GM12878 (cell line): ENCODE measurements at regions not wholly inside any gene's neighbourhood (a gene's known extent, or its start where the extent isn't known, plus 50 kb on each side); places are given as distances from the start of the nearest gene placed in this dataset.

Experiments used
- ATAC-seq: fragments of 200-7000 bp; cut with Tn5 transposase; 3 replicates; pipeline ENCODE4 v1.9.1; 2020; ENCODE audit warnings: mild to moderate bottlenecking, moderate library complexity
- BruUV-seq: library from RNA; stranded (reverse); fragments of 400-500 nt; replicated peaks from 2 replicates; lab custom pipeline; 2021; lab: Mats Ljungman, UMichigan
- CTCF ChIA-PET: fragments of 300-600 bp; sonication (Branson Sonifier 250); formaldehyde crosslinking; extraction: SDS; loops from one replicate; lab custom pipeline; 2021; ENCODE audit warnings: inconsistent platforms; lab: Yijun Ruan, JAX
- POLR2A ChIA-PET: fragments of 350-600 bp; formaldehyde crosslinking; extraction: SDS; loops from one replicate; lab custom pipeline; 2021; ENCODE audit warnings: inconsistent platforms; lab: Charles Lee
- RAD21 ChIA-PET: fragments of 300-600 bp; sonication (Branson Sonifier 250); formaldehyde crosslinking; loops from one replicate; lab custom pipeline; 2023; ENCODE audit warnings: antibody characterized with exemption; ENCODE audit not compliant: unreplicated experiment; lab: Charles Lee
- SMC1A ChIA-PET: fragments of 300-600 bp; sonication (Branson Sonifier 250); formaldehyde crosslinking; loops from one replicate; lab custom pipeline; 2023; ENCODE audit not compliant: unreplicated experiment, uncharacterized antibody; lab: Charles Lee
- DNase-seq: peaks from one replicate; pipeline ENCODE4 v3.0.0-alpha.2; 2011; ENCODE audit warnings: low read depth, low spot score
- FAIRE-seq: peaks from 3 replicates; lab custom pipeline; 2011; peaks lifted over from hg19 to GRCh38; lab: Jason Lieb, UNC
- H2AFZ ChIP-seq: 2 replicates; pipeline ENCODE4 v1.6.0; 2011; ENCODE audit warnings: low read depth, low read length, control low read depth; ENCODE audit not compliant: control insufficient read depth
- H3K27ac ChIP-seq: 2 replicates; pipeline ENCODE4 v1.5.1; 2011; ENCODE audit warnings: control low read depth; ENCODE audit not compliant: control insufficient read depth, insufficient read depth
- H3K27me3 ChIP-seq, 2 experiments: replicated peaks in 1 of 2; 2 replicates each; pipeline versions ENCODE4 v1.6.0 to v1.6.1; 2011; ENCODE audit warnings: low read length in 1 of 2; ENCODE audit not compliant: control insufficient read depth in 2 of 2, insufficient read depth in 2 of 2
- H3K36me3 ChIP-seq, 2 experiments: 2 replicates each; pipeline ENCODE4 v1.5.1; 2011; ENCODE audit warnings: low read length in 1 of 2; ENCODE audit not compliant: control insufficient read depth in 2 of 2, insufficient read depth in 2 of 2
- H3K4me1 ChIP-seq: 2 replicates; pipeline ENCODE4 v1.6.1; 2011; ENCODE audit warnings: mild to moderate bottlenecking, low read length, moderate library complexity, mixed read lengths; ENCODE audit not compliant: control insufficient read depth, insufficient read depth
- H3K4me2 ChIP-seq: 2 replicates; pipeline ENCODE4 v1.6.0; 2011; ENCODE audit warnings: control low read depth; ENCODE audit not compliant: control insufficient read depth, insufficient read depth
- H3K4me3 ChIP-seq: fragments of 200-600 bp; sonication (generic); 2 replicates; pipeline ENCODE4 v1.5.1; 2016
- H3K79me2 ChIP-seq: 2 replicates; pipeline ENCODE4 v1.6.0; 2011; ENCODE audit warnings: low read length; ENCODE audit not compliant: control insufficient read depth, insufficient read depth
- H3K9ac ChIP-seq: 2 replicates; pipeline ENCODE4 v1.8.0; 2011; ENCODE audit warnings: low read length, control low read depth, mixed read lengths; ENCODE audit not compliant: control insufficient read depth, insufficient read depth
- H3K9me3 ChIP-seq: replicated peaks from 3 replicates; pipeline ENCODE4 v1.5.1; 2011; ENCODE audit warnings: mild to moderate bottlenecking, low read length; ENCODE audit not compliant: control insufficient read depth, insufficient read depth
- H4K20me1 ChIP-seq: 2 replicates; pipeline ENCODE4 v1.6.0; 2011; ENCODE audit not compliant: control insufficient read depth, insufficient read depth
- BRCA1 ChIP-seq: IDR thresholded peaks from 2 replicates; pipeline ENCODE4 v1.6.1; 2011; ENCODE audit warnings: low read depth, low read length, improper control_type of control experiment
- CHD2 ChIP-seq: IDR thresholded peaks from 2 replicates; pipeline ENCODE4 v1.6.1; 2011; ENCODE audit warnings: low read depth, low read length, improper control_type of control experiment, borderline replicate concordance
- EZH2 ChIP-seq: IDR thresholded peaks from 2 replicates; pipeline ENCODE4 v1.6.1; 2012; ENCODE audit warnings: low read depth, mild to moderate bottlenecking, control low read depth, inconsistent platforms, low read length, borderline replicate concordance; ENCODE audit not compliant: control insufficient read depth
- NR2C2 ChIP-seq: IDR thresholded peaks from 2 replicates; pipeline ENCODE4 v1.6.1; 2011; ENCODE audit warnings: borderline replicate concordance, low read depth; ENCODE audit not compliant: control insufficient read depth, insufficient read length
- NRF1 ChIP-seq: conservative IDR thresholded peaks from 2 replicates; pipeline ENCODE4 v1.6.1; 2011; ENCODE audit warnings: mild to moderate bottlenecking, low read depth, low read length, improper control_type of control experiment
- STAT3 ChIP-seq: IDR thresholded peaks from 2 replicates; pipeline ENCODE4 v1.6.1; 2011; ENCODE audit warnings: low read depth, low read length, improper control_type of control experiment
- TAF1 ChIP-seq: IDR thresholded peaks from 2 replicates; pipeline ENCODE4 v1.6.1; 2011; ENCODE audit warnings: mild to moderate bottlenecking, low read depth, low read length, borderline replicate concordance
- WRNIP1 ChIP-seq: IDR thresholded peaks from 2 replicates; pipeline ENCODE4 v1.6.1; 2011; ENCODE audit warnings: low read depth, low read length, improper control_type of control experiment, borderline replicate concordance
- ZSCAN29 ChIP-seq: fragments of 450-650 bp; IDR thresholded peaks from 2 replicates; pipeline ENCODE4 v1.6.1; 2017; ENCODE audit warnings: mild to moderate bottlenecking, moderate library complexity
- WGBS: methylation state at CpG from one replicate; pipeline ENCODE4 v1.1.6; 2016; ENCODE audit warnings: low lambda C conversion rate; ENCODE audit not compliant: insufficient replicate concordance, insufficient coverage; ENCODE audit errors: missing lambda C conversion rate; 5-methylcytosine and 5-hydroxymethylcytosine counted together
- in situ Hi-C: fragments of 300-500 bp; cut with MboI; formaldehyde crosslinking; loops from 9 replicates; pipeline ENCODE4 v1.14.3; 2018; ENCODE audit warnings: mixed read lengths
- intact Hi-C: fragments of 100-400 bp; cut with micrococcal nuclease; formaldehyde crosslinking; loops from one replicate; pipeline ENCODE4 v1.14.2; 2022; ENCODE audit not compliant: unreplicated experiment
- TF ChIP-seq, protein P1 (sequence below): fragments of 450-650 bp; IDR thresholded peaks from 2 replicates; pipeline ENCODE4 v1.6.1; 2017; ENCODE audit warnings: mild to moderate bottlenecking
- TF ChIP-seq, protein P2 (sequence below): fragments of 450-650 bp; IDR thresholded peaks from 2 replicates; pipeline ENCODE4 v1.6.1; 2017; ENCODE audit warnings: mild to moderate bottlenecking, moderate library complexity

DNA sequence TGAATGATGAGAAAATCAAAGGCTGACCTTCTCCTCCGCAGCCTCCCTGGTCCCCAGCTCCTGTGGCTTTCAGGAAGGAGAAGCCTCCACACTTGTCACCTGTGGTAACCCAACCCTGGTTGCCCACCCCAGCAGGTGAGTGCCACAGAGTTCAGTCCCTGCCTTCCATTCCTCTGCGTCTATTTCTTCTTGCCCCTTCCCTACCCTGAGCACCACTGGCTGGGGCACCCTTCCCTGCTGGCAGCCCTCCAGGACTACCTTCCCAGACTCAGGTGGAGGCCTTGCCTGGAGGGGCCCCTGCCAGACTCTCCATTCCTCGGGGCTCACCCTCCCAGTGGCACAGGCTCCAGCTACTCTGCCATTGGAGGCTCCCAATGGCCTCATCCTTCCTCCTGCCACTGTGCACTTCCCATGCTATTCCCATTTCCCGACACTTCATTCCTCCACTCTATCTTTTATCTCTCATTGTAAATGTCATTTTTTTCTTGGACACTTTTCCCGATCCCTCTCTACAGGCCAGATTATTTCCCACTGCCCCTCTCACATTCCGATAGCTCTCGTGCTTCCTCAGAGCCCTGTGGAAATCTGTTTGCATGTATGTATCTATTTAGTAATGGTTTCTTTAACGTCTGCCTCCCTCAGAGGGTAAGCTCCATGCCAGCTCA lies 90.6 kb upstream of the PCBD1 start:
- Histone ChIP-seq H3K4me1 (peaks cover 21% of the 10 kb centered on the region), H3K4me3 (no peak overlapping the region), H3K9me3 (no peaks in the 10 kb centered on the region), H3K36me3 (no peaks in the 10 kb centered on the region), H3K27ac (no peak overlapping the region), H3K4me2 (no peak overlapping the region), H3K27me3 (peaks cover 0 to 4% of the 10 kb centered on the region in 2 experiments; a peak in 2 of 4 replicates), H2AFZ (no peak overlapping the region), H3K79me2 (no peaks in the 10 kb centered on the region), H4K20me1 (no peaks in the 10 kb centered on the region), H3K9ac (no peak overlapping the region)
- no peak for TF ChIP-seq STAT3
- no peak for TF ChIP-seq WRNIP1
- SMC1A ChIA-PET = no interaction called here
- POLR2A ChIA-PET = no interaction called here
- CTCF ChIA-PET = interaction anchor here (1.6 to 1.9 kb wide), 2 partner anchors 11 to 12 kb away, joined by 3 to 7 read pairs; no protein-coding TSS in a partner anchor
- BruUV-seq = no TSS peak
- no peak for DNase-seq
- intact Hi-C loops = no loop called here
- WGBS = 53% methylated on average over 8 of the region's 8 CpGs
- in situ Hi-C loops = no loop called here
- no peak for ATAC-seq
- RAD21 ChIA-PET = no interaction called here
- FAIRE-seq = no peak

DNA sequence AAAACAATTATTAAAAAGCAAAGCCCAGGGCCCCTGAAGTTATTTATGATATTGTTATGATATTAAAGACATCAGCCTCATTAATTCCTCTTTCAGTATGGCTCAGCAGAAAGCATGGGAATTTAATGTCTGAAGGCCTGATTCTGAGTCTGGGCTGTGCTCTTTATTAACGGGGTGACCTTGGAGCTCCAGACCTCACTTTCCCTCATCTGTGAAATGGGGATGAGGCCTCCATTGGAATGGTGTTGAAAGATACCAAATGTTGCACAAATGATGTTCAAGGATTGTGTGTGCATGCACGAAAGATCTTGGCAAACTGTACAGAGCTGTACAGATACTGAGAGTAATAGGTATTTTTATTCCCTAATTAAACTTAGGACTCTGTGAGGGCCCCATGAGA lies 92.3 kb upstream of the PCBD1 start:
- SMC1A ChIA-PET = no interaction called here
- POLR2A ChIA-PET = interaction anchor here (0.5 kb wide), 1 partner anchor 582 kb away, joined by 3 read pairs; no protein-coding TSS in a partner anchor
- no peak overlapping the region for H3K27ac ChIP-seq
- in situ Hi-C loops (no loop called here), intact Hi-C loops (no loop called here)
- no peak for ATAC-seq
- no peaks in the 10 kb centered on the region; a peak in 1 of 4 replicates for H3K27me3 ChIP-seq
- H3K4me2 ChIP-seq = no peak overlapping the region
- H3K9me3 ChIP-seq = no peaks in the 10 kb centered on the region
- no peaks in the 10 kb centered on the region for H3K36me3 ChIP-seq
- no peak overlapping the region for H3K4me3 ChIP-seq
- no TSS peak for BruUV-seq
- no peak for FAIRE-seq
- H3K4me1 ChIP-seq = peaks cover 21% of the 10 kb centered on the region
- no peaks in the 10 kb centered on the region for H4K20me1 ChIP-seq
- no peak overlapping the region for H3K9ac ChIP-seq
- RAD21 ChIA-PET = no interaction called here
- no peaks in the 10 kb centered on the region for H3K79me2 ChIP-seq
- H2AFZ ChIP-seq = no peak overlapping the region
- WGBS = 44% methylated on average over 2 of the region's 2 CpGs
- CTCF ChIA-PET = interaction anchor here (1.6 kb wide), 1 partner anchor 11 kb away, joined by 3 read pairs; no protein-coding TSS in a partner anchor
- DNase-seq = no peak
- TF ChIP-seq, protein P1, sequence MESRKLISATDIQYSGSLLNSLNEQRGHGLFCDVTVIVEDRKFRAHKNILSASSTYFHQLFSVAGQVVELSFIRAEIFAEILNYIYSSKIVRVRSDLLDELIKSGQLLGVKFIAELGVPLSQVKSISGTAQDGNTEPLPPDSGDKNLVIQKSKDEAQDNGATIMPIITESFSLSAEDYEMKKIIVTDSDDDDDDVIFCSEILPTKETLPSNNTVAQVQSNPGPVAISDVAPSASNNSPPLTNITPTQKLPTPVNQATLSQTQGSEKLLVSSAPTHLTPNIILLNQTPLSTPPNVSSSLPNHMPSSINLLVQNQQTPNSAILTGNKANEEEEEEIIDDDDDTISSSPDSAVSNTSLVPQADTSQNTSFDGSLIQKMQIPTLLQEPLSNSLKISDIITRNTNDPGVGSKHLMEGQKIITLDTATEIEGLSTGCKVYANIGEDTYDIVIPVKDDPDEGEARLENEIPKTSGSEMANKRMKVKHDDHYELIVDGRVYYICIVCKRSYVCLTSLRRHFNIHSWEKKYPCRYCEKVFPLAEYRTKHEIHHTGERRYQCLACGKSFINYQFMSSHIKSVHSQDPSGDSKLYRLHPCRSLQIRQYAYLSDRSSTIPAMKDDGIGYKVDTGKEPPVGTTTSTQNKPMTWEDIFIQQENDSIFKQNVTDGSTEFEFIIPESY = no peak
- TF ChIP-seq ZSCAN29 (no peak), EZH2 (no peak), TAF1 (no peak), NRF1 (no peak), NR2C2 (no peak), BRCA1 (no peak), CHD2 (no peak)
- TF ChIP-seq, protein P2, sequence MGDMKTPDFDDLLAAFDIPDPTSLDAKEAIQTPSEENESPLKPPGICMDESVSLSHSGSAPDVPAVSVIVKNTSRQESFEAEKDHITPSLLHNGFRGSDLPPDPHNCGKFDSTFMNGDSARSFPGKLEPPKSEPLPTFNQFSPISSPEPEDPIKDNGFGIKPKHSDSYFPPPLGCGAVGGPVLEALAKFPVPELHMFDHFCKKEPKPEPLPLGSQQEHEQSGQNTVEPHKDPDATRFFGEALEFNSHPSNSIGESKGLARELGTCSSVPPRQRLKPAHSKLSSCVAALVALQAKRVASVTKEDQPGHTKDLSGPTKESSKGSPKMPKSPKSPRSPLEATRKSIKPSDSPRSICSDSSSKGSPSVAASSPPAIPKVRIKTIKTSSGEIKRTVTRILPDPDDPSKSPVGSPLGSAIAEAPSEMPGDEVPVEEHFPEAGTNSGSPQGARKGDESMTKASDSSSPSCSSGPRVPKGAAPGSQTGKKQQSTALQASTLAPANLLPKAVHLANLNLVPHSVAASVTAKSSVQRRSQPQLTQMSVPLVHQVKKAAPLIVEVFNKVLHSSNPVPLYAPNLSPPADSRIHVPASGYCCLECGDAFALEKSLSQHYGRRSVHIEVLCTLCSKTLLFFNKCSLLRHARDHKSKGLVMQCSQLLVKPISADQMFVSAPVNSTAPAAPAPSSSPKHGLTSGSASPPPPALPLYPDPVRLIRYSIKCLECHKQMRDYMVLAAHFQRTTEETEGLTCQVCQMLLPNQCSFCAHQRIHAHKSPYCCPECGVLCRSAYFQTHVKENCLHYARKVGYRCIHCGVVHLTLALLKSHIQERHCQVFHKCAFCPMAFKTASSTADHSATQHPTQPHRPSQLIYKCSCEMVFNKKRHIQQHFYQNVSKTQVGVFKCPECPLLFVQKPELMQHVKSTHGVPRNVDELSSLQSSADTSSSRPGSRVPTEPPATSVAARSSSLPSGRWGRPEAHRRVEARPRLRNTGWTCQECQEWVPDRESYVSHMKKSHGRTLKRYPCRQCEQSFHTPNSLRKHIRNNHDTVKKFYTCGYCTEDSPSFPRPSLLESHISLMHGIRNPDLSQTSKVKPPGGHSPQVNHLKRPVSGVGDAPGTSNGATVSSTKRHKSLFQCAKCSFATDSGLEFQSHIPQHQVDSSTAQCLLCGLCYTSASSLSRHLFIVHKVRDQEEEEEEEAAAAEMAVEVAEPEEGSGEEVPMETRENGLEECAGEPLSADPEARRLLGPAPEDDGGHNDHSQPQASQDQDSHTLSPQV = no peak
